C4-2B (cell line): ENCODE measurements at regions not wholly inside any gene's neighbourhood (a gene's known extent, or its start where the extent isn't known, plus 50 kb on each side); places are given as distances from the start of the nearest gene placed in this dataset.

Source experiments
- CTCF ChIP-seq: fragments of 450-650 bp; conservative IDR thresholded peaks from 2 replicates; pipeline ENCODE4 v1.5.1; 2017; ENCODE audit warnings: mild to moderate bottlenecking
- ZFX ChIP-seq: fragments of 450-650 bp; IDR thresholded peaks from 2 replicates; pipeline ENCODE4 v1.6.1; 2017

DNA sequence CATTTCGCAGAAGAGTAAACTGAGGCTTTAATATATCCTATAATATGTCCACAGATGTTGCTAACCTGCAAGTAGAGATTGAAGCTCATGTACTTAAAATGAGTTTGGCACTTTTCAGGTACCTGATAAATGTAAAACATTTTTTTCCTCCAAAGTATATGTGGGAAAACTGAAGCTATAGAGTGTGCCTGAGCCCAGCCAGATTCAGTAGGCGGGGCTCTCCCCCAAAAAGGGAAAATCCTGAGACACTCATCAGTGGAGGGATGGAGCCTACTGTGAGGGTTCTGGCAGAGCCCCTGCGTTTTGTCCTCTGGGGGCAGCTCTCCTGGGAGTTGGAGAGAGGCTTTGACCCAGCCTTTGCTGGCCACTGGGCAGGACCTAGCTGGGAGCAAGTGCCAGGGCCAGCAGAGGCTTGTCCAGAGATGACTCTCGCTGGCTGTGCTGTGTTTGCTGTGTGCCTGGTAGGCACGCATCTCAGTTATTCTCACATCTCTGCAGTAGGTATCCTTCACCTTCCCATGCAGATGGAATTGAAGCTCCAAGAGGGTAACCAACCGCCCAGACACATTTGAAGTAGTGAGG lies 81.1 kb upstream of the SPRY4 start:
- TF ChIP-seq CTCF (no peak), ZFX (no peak)
